HG02870 (cell line): ENCODE measurements at regions not wholly inside any gene's neighbourhood (a gene's known extent, or its start where the extent isn't known, plus 50 kb on each side); places are given as distances from the start of the nearest gene placed in this dataset.

ENCODE experiments used
- ATAC-seq: cut with Tn5 transposase; IDR thresholded peaks from one replicate; pipeline ENCODE4 v1.9.1; 2021; ENCODE audit warnings: mild to moderate bottlenecking, moderate library complexity; ENCODE audit not compliant: unreplicated experiment

GRCh38 chr12:126051611-126052107 is 986.4 kb downstream of the AACS start:
- ATAC-seq = no peak

GRCh38 chr12:126055521-126055920 is 990.3 kb downstream of the AACS start:
- no peak for ATAC-seq

- no peak for ATAC-seq
Measured at GRCh38 chr12:126061777-126062176, 996.5 kb downstream of the AACS start.

GRCh38 chr12:126064028-126064427 is 998.8 kb downstream of the AACS start:
- no peak for ATAC-seq

GRCh38 chr12:126067626-126068329 is 1002.5 kb downstream of the AACS start:
- ATAC-seq = no peak

DNA sequence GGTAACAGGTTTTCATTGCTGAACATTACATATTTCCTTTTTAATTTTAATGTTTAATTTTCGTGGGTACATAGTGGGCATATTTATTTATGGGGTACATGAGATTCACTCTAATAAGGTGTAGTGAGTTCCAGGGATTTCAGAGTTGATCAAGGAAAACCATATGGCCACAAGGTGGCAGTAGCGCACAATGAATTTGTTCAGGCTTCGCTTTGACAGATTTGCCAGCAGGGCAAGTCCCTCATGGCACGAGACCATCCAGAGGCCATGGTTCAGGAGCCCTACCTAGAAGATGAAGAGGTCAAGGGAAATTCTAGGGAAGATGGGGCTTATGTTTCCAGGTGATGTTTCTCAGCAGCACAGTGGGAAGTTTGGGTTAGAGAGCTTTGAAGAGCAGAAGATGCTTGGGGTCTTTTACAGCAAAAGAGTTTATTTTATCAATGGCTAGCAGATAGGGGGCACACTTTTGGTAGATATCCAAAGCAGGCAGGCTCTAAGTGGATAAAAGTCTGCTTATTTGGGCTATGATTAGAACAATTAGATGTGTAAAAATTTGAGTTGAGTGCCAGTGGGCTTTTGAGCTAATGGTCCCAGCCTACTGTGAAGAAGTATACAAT is 1004.4 kb downstream of the AACS start:
- ATAC-seq = no peak

GRCh38 chr12:126076515-126076914 is 1011.3 kb downstream of the AACS start:
- no peak for ATAC-seq

DNA sequence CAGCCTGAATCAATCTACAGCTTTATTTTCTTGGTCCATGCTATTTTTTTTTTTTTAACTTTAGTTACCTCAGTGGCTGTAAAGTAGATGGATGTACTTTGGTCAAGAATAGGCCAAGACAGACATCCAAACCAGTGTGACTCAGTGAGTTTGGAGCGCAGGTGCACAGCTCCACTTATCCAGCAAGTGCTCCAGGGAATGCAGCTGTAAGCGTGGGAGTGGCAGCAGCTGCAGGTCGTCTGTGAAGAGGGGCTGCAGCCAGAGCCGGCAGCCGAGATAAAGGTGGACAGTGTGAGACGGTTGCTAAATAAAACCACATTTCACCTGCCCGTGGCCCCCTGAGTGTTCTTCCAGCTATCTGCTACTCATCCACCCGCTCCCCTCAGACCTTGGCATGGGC is 1018.7 kb downstream of the AACS start:
- ATAC-seq = no peak

- ATAC-seq = no peak
Measured at GRCh38 chr12:126084480-126084879, 1019.2 kb downstream of the AACS start.

DNA sequence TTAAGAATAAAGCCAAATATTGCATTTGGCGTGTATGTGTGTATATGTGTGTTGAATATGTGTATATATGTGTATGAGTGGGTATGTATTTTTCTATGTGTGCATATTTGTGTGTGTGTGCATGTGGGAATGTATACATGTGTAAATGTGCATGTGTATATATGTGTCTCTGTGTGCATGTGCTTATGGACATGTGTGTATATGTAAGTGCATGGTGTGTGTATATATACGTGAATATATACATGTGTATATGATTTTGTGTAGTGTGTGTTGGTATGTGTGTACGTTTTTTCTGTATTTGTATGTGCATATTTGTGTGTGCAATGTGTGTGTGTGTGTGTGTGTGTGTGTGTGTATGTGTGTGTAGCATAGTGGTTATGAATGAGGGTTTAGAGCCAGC is 1021.0 kb downstream of the AACS start:
- ATAC-seq = no peak

GRCh38 chr12:126087692-126088091 is 1022.5 kb downstream of the AACS start:
- no peak for ATAC-seq

DNA sequence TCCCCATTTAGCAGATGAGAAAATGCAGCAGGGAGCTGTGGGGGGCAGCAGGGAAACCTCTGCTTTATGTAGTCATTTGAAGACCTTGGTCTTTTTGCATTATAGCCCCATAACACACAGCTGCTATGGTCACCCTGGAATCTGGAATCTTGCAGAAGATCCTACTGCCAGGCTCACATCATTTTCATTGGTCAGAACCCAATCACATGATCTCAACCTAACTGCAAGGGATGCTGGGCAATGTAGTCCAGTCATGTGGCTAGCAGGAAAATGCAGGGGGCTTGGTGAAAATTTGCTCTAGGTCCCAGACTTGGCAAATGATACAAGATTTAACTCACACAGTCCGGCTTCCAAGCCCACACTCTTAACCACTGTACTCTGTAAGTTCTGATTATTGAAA is 1028.7 kb downstream of the AACS start:
- no peak for ATAC-seq

GRCh38 chr12:126095748-126096510 is 1030.7 kb downstream of the AACS start:
- no peak for ATAC-seq

GRCh38 chr12:126106706-126107105 is 1041.5 kb downstream of the AACS start:
- no peak for ATAC-seq

DNA sequence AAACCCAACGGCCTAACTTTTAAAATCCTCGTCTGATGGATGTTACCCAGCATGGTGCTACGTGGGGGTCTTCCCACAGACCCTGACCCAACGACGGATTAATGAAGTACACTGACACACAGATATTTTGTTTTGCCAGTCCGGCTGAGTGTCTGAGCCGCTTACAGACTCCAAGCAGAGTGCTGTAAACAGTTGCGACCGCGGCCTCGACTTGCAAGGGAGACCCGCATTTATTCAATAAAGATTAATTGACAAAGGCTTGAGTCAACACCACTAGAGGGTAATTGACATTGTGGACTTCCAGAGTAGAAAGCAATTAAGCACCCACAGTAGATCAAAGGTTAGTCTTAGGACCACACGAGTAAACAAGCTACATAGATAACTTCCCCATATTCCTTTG is 1042.4 kb downstream of the AACS start:
- no peak for ATAC-seq

- ATAC-seq = no peak
Measured at GRCh38 chr12:126108247-126108646, 1043.0 kb downstream of the AACS start.

DNA sequence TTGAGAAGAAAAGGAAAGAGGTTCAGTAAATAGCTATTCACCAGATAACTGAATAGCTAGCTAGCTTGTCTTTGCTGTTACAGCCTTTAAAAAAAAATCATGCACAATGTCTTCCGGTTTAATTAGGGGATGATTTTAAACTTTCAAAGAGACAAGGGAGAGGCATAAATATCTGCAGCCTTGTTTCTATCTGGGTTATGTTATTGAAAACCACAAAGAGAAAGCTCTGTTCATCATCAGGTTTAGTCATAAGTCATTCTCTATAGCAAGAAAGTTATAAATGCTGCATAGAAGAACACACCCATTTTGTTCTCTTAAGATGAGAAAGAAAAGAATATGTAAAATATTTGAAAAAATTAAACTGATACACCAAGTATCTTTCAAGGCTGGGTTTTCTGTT is 1046.9 kb downstream of the AACS start:
- ATAC-seq = no peak

DNA sequence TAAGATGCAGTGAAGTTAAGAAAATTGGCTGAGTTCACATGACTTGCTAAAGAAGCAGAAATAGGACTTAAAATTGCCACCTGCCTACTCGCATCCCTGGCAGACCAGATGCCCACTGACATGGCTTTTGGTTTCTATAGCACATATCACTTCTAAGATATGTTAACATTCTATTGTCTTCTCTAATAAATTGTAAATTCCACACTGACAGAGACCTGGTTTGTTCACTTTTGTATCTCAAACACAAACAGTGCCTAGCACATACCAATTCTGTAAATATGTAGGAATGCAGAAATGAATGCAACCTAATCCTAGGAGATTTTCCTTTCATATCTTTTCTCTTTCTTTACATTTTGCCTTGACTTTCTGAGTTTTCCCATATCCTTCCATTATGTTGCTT is 1047.6 kb downstream of the AACS start:
- ATAC-seq = no peak

GRCh38 chr12:126114441-126114840 is 1049.2 kb downstream of the AACS start:
- ATAC-seq = no peak

DNA sequence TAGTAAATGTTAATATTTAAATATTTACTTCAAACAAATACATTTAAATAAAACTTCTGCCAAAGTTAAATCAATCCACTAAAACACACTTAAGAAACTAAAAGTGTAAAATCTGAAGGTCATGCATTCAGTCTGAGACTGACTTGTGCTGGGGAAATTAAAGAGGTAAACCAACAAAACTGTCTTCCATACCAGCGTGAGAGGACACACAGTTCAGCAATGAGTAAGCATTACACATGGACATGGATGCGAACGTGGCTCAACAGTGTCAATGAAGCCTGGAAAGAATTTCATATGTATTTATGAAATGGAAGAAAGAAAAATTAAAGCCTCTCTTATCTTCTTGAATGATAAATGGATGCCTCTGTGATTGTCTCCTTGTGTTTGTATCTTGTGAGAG is 1052.3 kb downstream of the AACS start:
- ATAC-seq = no peak

GRCh38 chr12:126139355-126139754 is 1074.1 kb downstream of the AACS start:
- no peak for ATAC-seq

DNA sequence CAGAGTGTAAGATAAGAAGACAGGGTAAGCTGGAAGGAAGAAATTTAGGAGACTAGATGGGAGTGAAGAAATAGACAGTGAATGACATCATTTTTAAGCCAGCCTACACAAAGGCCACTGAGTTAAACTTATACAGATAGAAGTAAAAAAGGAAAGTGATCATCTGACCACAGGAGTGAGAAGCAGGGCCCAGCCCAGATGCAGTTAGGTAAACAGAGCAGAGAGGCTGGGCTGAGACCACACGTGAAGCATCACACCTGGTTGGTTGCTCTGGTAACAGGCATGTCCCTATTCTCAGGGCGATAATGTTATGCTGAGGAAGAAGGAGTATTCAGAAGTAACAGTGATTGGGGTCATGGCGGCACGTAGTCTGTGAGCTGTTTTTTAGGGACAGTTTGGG is 1079.4 kb downstream of the AACS start:
- no peak for ATAC-seq
